Type B pancreatic cell (in vitro differentiated cells): ENCODE measurements at regions not wholly inside any gene's neighbourhood (a gene's known extent, or its start where the extent isn't known, plus 50 kb on each side); places are given as distances from the start of the nearest gene placed in this dataset.

Experiments
- DNase-seq: peaks from one replicate; pipeline ENCODE4 v3.0.0; 2021; ENCODE audit warnings: mixed read lengths; ENCODE audit not compliant: unreplicated experiment; ENCODE audit errors: extremely low spot score
- H3K27ac Mint-ChIP-seq: 2 replicates; pipeline ENCODE4 v1.8.0; 2021; ENCODE audit warnings: mild to moderate bottlenecking, mixed read lengths
- H3K27me3 Mint-ChIP-seq: 2 replicates; pipeline ENCODE4 v1.8.0; 2021; ENCODE audit warnings: mixed read lengths
- H3K36me3 Mint-ChIP-seq: 2 replicates; pipeline ENCODE4 v1.8.0; 2021; ENCODE audit warnings: mixed read lengths
- H3K4me1 Mint-ChIP-seq: one replicate; pipeline ENCODE4 v1.8.0; 2021; ENCODE audit warnings: mixed read lengths; ENCODE audit not compliant: unreplicated experiment
- H3K4me3 Mint-ChIP-seq: 2 replicates; pipeline ENCODE4 v1.8.0; 2021; ENCODE audit warnings: mild to moderate bottlenecking, mixed read lengths
- H3K9me3 Mint-ChIP-seq: 2 replicates; pipeline ENCODE4 v1.8.0; 2021; ENCODE audit warnings: mixed read lengths
- TF ChIP-seq, protein P1 (sequence below): fragments of 200-600 bp; sonication (generic); conservative IDR thresholded peaks from 2 replicates; pipeline ENCODE4 v1.5.0; 2021; ENCODE audit warnings: antibody characterized with exemption, mild to moderate bottlenecking

DNA sequence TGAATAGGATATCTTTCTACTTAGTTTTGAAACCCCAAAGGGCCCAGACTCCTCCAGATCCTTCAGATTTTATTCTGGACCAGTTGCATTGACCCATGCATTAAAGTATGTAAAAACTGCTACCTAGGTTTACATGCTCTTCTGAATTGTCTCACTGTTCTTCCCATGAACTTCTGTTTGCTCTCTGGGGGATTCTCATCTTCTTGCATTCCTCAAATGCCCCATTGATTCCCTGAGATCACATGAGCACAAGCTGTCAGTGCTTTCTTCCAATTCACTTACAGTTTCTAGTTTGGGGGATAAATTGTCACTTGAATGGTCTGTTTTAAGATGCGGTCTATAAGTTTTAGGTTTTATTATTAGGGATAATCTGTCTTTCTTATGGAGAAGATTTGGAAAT, 188.9 kb upstream of the KIF2B start:
- TF ChIP-seq, protein P1, sequence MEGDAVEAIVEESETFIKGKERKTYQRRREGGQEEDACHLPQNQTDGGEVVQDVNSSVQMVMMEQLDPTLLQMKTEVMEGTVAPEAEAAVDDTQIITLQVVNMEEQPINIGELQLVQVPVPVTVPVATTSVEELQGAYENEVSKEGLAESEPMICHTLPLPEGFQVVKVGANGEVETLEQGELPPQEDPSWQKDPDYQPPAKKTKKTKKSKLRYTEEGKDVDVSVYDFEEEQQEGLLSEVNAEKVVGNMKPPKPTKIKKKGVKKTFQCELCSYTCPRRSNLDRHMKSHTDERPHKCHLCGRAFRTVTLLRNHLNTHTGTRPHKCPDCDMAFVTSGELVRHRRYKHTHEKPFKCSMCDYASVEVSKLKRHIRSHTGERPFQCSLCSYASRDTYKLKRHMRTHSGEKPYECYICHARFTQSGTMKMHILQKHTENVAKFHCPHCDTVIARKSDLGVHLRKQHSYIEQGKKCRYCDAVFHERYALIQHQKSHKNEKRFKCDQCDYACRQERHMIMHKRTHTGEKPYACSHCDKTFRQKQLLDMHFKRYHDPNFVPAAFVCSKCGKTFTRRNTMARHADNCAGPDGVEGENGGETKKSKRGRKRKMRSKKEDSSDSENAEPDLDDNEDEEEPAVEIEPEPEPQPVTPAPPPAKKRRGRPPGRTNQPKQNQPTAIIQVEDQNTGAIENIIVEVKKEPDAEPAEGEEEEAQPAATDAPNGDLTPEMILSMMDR, result no peak
- Mint-ChIP-seq H3K27ac (no peak overlapping the region), H3K4me3 (no peak overlapping the region), H3K36me3 (no peaks in the 10 kb centered on the region), H3K4me1 (no peaks in the 10 kb centered on the region), H3K27me3 (peaks cover 3% of the 10 kb centered on the region), H3K9me3 (no peaks in the 10 kb centered on the region)
- no peak for DNase-seq

DNA sequence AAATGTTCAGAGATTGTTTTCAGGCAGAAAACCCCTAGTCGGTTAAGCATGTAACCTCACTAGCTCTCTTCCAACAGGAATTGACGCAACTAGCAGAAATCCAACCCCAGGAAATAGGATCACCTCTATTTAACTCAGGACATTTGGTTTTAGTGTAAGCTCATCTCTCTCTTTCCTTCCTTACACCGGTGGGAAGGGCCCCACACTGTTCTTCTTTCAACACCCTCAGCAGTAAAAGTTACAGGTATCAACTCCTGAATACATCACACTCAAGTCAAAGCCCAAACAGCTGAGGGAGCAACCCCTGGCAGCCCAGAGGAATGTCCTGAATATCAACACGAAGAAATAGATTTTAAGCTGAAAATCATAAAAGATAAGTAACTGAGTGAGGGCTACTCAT, 191.2 kb upstream of the KIF2B start:
- peaks cover 3% of the 10 kb centered on the region for H3K27me3 Mint-ChIP-seq
- H3K36me3 Mint-ChIP-seq, result no peaks in the 10 kb centered on the region
- H3K4me1 Mint-ChIP-seq, result no peaks in the 10 kb centered on the region
- H3K27ac Mint-ChIP-seq, result no peak overlapping the region
- H3K4me3 Mint-ChIP-seq, result no peak overlapping the region
- no peak for DNase-seq
- TF ChIP-seq, protein P1, result no peak
- no peaks in the 10 kb centered on the region for H3K9me3 Mint-ChIP-seq

DNA sequence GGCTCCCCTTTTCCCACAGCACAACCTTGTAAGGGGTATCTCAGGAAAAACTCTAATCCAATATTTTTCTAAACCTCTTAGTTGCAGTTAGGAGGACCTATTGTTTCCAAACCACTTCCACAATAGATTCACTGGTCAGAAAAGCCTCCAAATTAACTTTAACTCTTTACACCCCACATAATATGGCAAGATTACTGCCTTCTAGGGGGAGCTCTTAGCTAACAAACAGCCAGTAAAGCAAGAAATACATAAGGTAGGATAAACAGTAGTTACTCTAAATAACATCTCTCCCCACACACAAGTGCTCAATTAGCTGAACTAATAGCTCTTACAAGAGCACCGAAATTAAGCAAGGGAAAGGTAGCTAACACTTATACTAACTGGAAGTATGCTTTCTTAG, 192.1 kb upstream of the KIF2B start:
- Mint-ChIP-seq H3K27me3 (peaks cover 3% of the 10 kb centered on the region), H3K9me3 (no peaks in the 10 kb centered on the region), H3K27ac (no peak overlapping the region), H3K36me3 (no peaks in the 10 kb centered on the region), H3K4me3 (no peak overlapping the region), H3K4me1 (no peaks in the 10 kb centered on the region)
- DNase-seq, result no peak
- TF ChIP-seq, protein P1, result no peak

DNA sequence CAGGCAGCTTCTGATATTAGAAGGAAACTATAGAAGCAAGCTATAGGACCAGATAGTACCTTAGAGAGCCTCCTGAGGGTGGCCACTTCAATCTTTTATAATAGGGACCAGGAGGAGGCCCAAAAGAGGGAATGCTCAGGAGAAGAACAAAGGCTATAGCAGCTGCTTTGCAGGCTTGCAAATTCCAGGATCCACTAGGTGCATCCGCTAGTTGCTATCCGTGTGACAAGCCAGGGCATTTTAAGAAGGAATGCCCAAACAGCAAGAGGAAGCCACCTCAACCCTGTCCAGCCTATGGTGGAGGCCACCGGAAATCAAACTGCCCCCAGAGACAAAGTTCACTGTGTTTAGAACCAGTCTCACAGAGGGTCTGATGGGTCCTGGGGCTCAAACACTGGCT, 192.6 kb upstream of the KIF2B start:
- H3K27me3 Mint-ChIP-seq, result peaks cover 3% of the 10 kb centered on the region
- no peaks in the 10 kb centered on the region for H3K4me1 Mint-ChIP-seq
- DNase-seq, result no peak
- H3K36me3 Mint-ChIP-seq, result no peaks in the 10 kb centered on the region
- no peaks in the 10 kb centered on the region for H3K9me3 Mint-ChIP-seq
- H3K4me3 Mint-ChIP-seq, result no peak overlapping the region
- no peak overlapping the region for H3K27ac Mint-ChIP-seq
- TF ChIP-seq, protein P1, result no peak

DNA sequence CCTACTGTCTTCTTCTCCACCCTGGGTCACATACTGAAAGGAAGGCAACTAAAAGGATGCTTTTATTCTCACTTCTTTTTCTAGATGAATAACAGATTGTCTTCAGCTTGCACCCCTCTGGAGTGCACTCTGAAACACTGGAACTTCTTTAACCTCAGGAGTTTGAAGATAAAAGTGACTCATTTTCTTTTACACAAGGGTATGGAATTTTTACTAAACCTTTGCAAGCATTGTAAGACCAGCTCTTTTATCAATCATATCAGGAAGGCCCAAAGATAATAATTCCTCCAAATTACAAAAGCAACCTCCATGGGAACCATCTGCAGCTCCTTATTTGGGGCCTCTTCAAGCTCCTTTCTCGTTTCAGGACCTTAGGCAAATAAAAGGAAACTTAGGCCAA, 193.5 kb upstream of the KIF2B start:
- no peak overlapping the region for H3K27ac Mint-ChIP-seq
- DNase-seq, result no peak
- no peaks in the 10 kb centered on the region for H3K9me3 Mint-ChIP-seq
- H3K4me3 Mint-ChIP-seq, result no peak overlapping the region
- H3K36me3 Mint-ChIP-seq, result no peaks in the 10 kb centered on the region
- H3K27me3 Mint-ChIP-seq, result peaks cover 3% of the 10 kb centered on the region
- no peaks in the 10 kb centered on the region for H3K4me1 Mint-ChIP-seq
- TF ChIP-seq, protein P1, result no peak

DNA sequence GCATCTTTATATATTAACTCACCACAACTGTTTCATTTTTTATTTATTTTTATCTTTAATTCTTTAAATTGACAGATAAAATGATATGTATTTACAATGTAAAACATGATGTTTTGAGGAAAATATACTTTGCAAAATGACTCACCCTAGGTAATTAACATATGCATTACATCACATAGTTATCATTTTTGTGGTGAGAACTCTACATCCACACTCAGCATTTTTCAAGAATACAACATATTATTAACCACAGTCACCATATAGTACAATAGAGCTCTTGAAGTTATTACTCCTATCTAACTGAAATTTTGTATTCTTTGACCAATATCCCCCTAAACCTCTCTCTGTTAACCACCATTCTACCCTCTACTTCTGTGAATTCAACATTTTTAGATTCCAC, 194.7 kb upstream of the KIF2B start:
- DNase-seq, result no peak
- Mint-ChIP-seq H3K4me3 (no peak overlapping the region), H3K9me3 (no peaks in the 10 kb centered on the region), H3K4me1 (no peaks in the 10 kb centered on the region), H3K27ac (no peak overlapping the region), H3K27me3 (peaks cover 3% of the 10 kb centered on the region), H3K36me3 (no peaks in the 10 kb centered on the region)
- TF ChIP-seq, protein P1, result no peak
